ENCODE measurements at regions not wholly inside any gene's neighbourhood (a gene's known extent, or its start where the extent isn't known, plus 50 kb on each side); places are given as distances from the start of the nearest gene placed in this dataset.

GRCh38 chr5:100026606-100027005 lies 508.6 kb upstream of the FAM174A start:
- H3K4me3 Mint-ChIP-seq = no peak overlapping the region
- Histone ChIP-seq H2BK5ac (ENCODE audit: insufficient read length, low read length) (no peak overlapping the region), H4K20me1 (ENCODE audit: control insufficient read depth, insufficient read depth, insufficient read length) (no peaks in the 10 kb centered on the region), H3K27ac (ENCODE audit: insufficient read length, low read depth, low read length) (no peak overlapping the region), H3K56ac (ENCODE audit: insufficient read length, low read depth, low read length) (no peak overlapping the region), H2AFZ (ENCODE audit: low read length) (no peak overlapping the region), H2BK12ac (ENCODE audit: insufficient read length, low read depth, low read length) (no peak overlapping the region), H3K27me3 (ENCODE audit: insufficient read depth, low read length) (no peaks in the 10 kb centered on the region), H3K79me1 (ENCODE audit: insufficient read depth, low read depth, low read length, poor library complexity, severe bottlenecking) (no peaks in the 10 kb centered on the region), H2AK5ac (ENCODE audit: insufficient read length, low read length) (no peak overlapping the region), H3K4me2 (ENCODE audit: insufficient read depth, insufficient read length, low read length) (no peak overlapping the region), H3K9me3 (ENCODE audit: control insufficient read depth, low read depth, low read length) (no peaks in the 10 kb centered on the region), H3T11ph (ENCODE audit: low read length) (no peak overlapping the region), H2BK20ac (ENCODE audit: low read depth, low read length, poor library complexity, severe bottlenecking) (no peak overlapping the region), H3K79me2 (ENCODE audit: insufficient read depth, low read length) (no peaks in the 10 kb centered on the region), H3K18ac (ENCODE audit: insufficient read length, low read depth, low read length) (no peak overlapping the region), H3K4me1 (ENCODE audit: insufficient read depth, low read length) (no peaks in the 10 kb centered on the region), H4K91ac (ENCODE audit: insufficient read length, low read depth, low read length) (no peak overlapping the region), H3K14ac (ENCODE audit: insufficient read depth, low read length) (no peak overlapping the region), H3K4ac (ENCODE audit: low read depth, low read length) (no peak overlapping the region), H3K9ac (ENCODE audit: extremely low read depth, insufficient read length, low read length) (no peak overlapping the region), H4K8ac (replicated peaks; ENCODE audit: insufficient read length, low read depth, low read length) (no peak overlapping the region), H4K5ac (ENCODE audit: insufficient read length, low read depth, low read length) (no peak overlapping the region), H3K23me2 (ENCODE audit: insufficient read length, low read depth, low read length, poor library complexity, severe bottlenecking) (no peaks in the 10 kb centered on the region), H2BK15ac (ENCODE audit: low read depth, low read length) (no peak overlapping the region), H2BK120ac (ENCODE audit: low read depth, low read length, poor library complexity, severe bottlenecking) (no peak overlapping the region), H3K23ac (ENCODE audit: insufficient read length, low read depth, low read length) (no peak overlapping the region)
- H3K9me3 Mint-ChIP-seq = no peaks in the 10 kb centered on the region
- no peak for TF ChIP-seq CTCF (conservative IDR thresholded peaks at IDR 0.05)
- H3K36me3 Mint-ChIP-seq (ENCODE audit: insufficient read depth in 1 of 3, low read depth in 3 of 3) = no peaks in the 10 kb centered on the region
- peaks cover 3% of the 10 kb centered on the region; the same call in 1 of the 2 replicates for H3K27me3 Mint-ChIP-seq (ENCODE audit: low read depth)
- no peaks in the 10 kb centered on the region for H3K4me1 Mint-ChIP-seq
- DNase-seq = no peak
- no CpG with 5 or more reads among the region's 2 CpGs for WGBS (ENCODE audit: extremely low coverage, insufficient read length, low lambda C conversion rate)
- no peak overlapping the region for H3K27ac Mint-ChIP-seq
